MM.1S (cell line): ENCODE measurements at regions not wholly inside any gene's neighbourhood (a gene's known extent, or its start where the extent isn't known, plus 50 kb on each side); places are given as distances from the start of the nearest gene placed in this dataset.

ENCODE experiments used
- DNase-seq: peaks from one replicate; pipeline ENCODE4 v3.0.0-alpha.2; 2015
- H2AFZ ChIP-seq: fragments of 300-600 bp; sonication (generic); 2 replicates; pipeline ENCODE4 v1.6.0; 2016; ENCODE audit warnings: antibody characterized with exemption, low read length
- H3F3A ChIP-seq: fragments of 300-600 bp; sonication (generic); 2 replicates; pipeline ENCODE4 v1.6.1; 2016; ENCODE audit warnings: mild to moderate bottlenecking, antibody characterized with exemption, low read length, moderate library complexity, mixed read lengths; ENCODE audit not compliant: insufficient read depth
- H3K27ac ChIP-seq: fragments of 300-600 bp; sonication (generic); 2 replicates; pipeline ENCODE4 v1.5.1; 2016; ENCODE audit warnings: mild to moderate bottlenecking, low read length
- H3K27me3 ChIP-seq: fragments of 300-600 bp; sonication (generic); replicated peaks from 2 replicates; pipeline ENCODE4 v1.6.0; 2016; ENCODE audit warnings: low read length; ENCODE audit not compliant: insufficient read depth
- H3K36me3 ChIP-seq: fragments of 300-600 bp; sonication (generic); replicated peaks from 2 replicates; pipeline ENCODE4 v1.6.1; 2016; ENCODE audit warnings: mild to moderate bottlenecking, low read length, mixed read lengths; ENCODE audit not compliant: insufficient read depth
- H3K4me1 ChIP-seq: fragments of 300-600 bp; sonication (generic); 2 replicates; pipeline ENCODE4 v1.6.1; 2016; ENCODE audit warnings: low read length, mixed read lengths
- H3K4me2 ChIP-seq: fragments of 300-600 bp; sonication (generic); 2 replicates; pipeline ENCODE4 v1.6.0; 2016; ENCODE audit warnings: low read depth, low read length
- H3K4me3 ChIP-seq: fragments of 300-600 bp; sonication (generic); 2 replicates; pipeline ENCODE4 v1.5.1; 2016; ENCODE audit warnings: low read length, mixed read lengths
- H3K79me2 ChIP-seq: fragments of 300-600 bp; sonication (generic); 2 replicates; pipeline ENCODE4 v1.6.1; 2016; ENCODE audit warnings: mixed run types, low read length, mixed read lengths
- H3K9ac ChIP-seq: fragments of 300-600 bp; sonication (generic); 2 replicates; pipeline ENCODE4 v1.6.1; 2016; ENCODE audit warnings: low read length, mixed read lengths
- H3K9me2 ChIP-seq: fragments of 300-600 bp; sonication (generic); replicated peaks from 2 replicates; pipeline ENCODE4 v1.6.1; 2016; ENCODE audit warnings: mild to moderate bottlenecking, low read length, mixed read lengths; ENCODE audit not compliant: insufficient read depth
- H3K9me3 ChIP-seq: fragments of 300-600 bp; sonication (generic); replicated peaks from 2 replicates; pipeline ENCODE4 v1.6.1; 2016; ENCODE audit warnings: mild to moderate bottlenecking, low read length, mixed read lengths; ENCODE audit not compliant: insufficient read depth
- H4K20me1 ChIP-seq: fragments of 300-600 bp; sonication (generic); 2 replicates; pipeline ENCODE4 v1.6.1; 2016; ENCODE audit warnings: mild to moderate bottlenecking, low read length, moderate library complexity, mixed read lengths; ENCODE audit not compliant: insufficient read depth
- CTCF ChIP-seq: fragments of 300-600 bp; sonication (generic); IDR thresholded peaks from 2 replicates; pipeline ENCODE4 v1.5.1; 2016; ENCODE audit warnings: antibody characterized with exemption, low read length, mixed read lengths
- EZH2 ChIP-seq: fragments of 300-600 bp; sonication (generic); optimal IDR thresholded peaks from 2 replicates; pipeline ENCODE3; 2017; ENCODE audit warnings: low read depth, mild to moderate bottlenecking, antibody characterized with exemption, low read length, mixed read lengths
- EZH2phosphoT487 ChIP-seq: fragments of 300-600 bp; sonication (generic); IDR thresholded peaks from 2 replicates; pipeline ENCODE4 v1.6.1; 2018; ENCODE audit warnings: antibody characterized with exemption, low read length

GRCh38 chr2:5985536-5986385 lies 293.6 kb downstream of the SOX11 start:
- H2AFZ ChIP-seq = no peak overlapping the region
- no peak for TF ChIP-seq EZH2
- no peak for TF ChIP-seq CTCF
- no peak for TF ChIP-seq EZH2phosphoT487
- no peaks in the 10 kb centered on the region for H4K20me1 ChIP-seq
- H3K4me1 ChIP-seq = no peaks in the 10 kb centered on the region
- H3K36me3 ChIP-seq = no peaks in the 10 kb centered on the region
- no peak overlapping the region for H3K27ac ChIP-seq
- H3K27me3 ChIP-seq = no peaks in the 10 kb centered on the region
- no peak for DNase-seq
- H3K79me2 ChIP-seq = no peaks in the 10 kb centered on the region
- H3F3A ChIP-seq = no peaks in the 10 kb centered on the region
- H3K9me3 ChIP-seq = no peaks in the 10 kb centered on the region
- no peaks in the 10 kb centered on the region for H3K9me2 ChIP-seq
- no peak overlapping the region for H3K4me3 ChIP-seq
- no peak overlapping the region for H3K4me2 ChIP-seq
- H3K9ac ChIP-seq = no peak overlapping the region

GRCh38 chr2:5986801-5987787 lies 294.9 kb downstream of the SOX11 start:
- Histone ChIP-seq H4K20me1 (no peaks in the 10 kb centered on the region), H3K4me2 (no peak overlapping the region), H3K27ac (no peak overlapping the region), H3K36me3 (no peaks in the 10 kb centered on the region), H3K27me3 (no peaks in the 10 kb centered on the region), H3K9ac (no peak overlapping the region), H3F3A (no peaks in the 10 kb centered on the region), H3K79me2 (no peaks in the 10 kb centered on the region), H3K4me1 (no peaks in the 10 kb centered on the region), H2AFZ (no peak overlapping the region), H3K4me3 (no peak overlapping the region), H3K9me3 (no peaks in the 10 kb centered on the region), H3K9me2 (no peaks in the 10 kb centered on the region)
- no peak for DNase-seq
- TF ChIP-seq EZH2 (no peak), CTCF (no peak), EZH2phosphoT487 (no peak)

- H4K20me1 ChIP-seq = no peaks in the 10 kb centered on the region
- no peaks in the 10 kb centered on the region for H3K79me2 ChIP-seq
- TF ChIP-seq CTCF = no peak
- no peak for TF ChIP-seq EZH2
- no peak for TF ChIP-seq EZH2phosphoT487
Observed at GRCh38 chr2:5988120-5988519, 295.9 kb downstream of the SOX11 start.

More at GRCh38 chr2:5988120-5988519, 295.9 kb downstream of the SOX11 start:
- no peak for DNase-seq
- H3K36me3 ChIP-seq = no peaks in the 10 kb centered on the region
- no peak overlapping the region for H3K9ac ChIP-seq
- no peaks in the 10 kb centered on the region for H3K9me2 ChIP-seq
- H3K4me1 ChIP-seq = no peaks in the 10 kb centered on the region
- H3K9me3 ChIP-seq = no peaks in the 10 kb centered on the region
- no peak overlapping the region for H3K27ac ChIP-seq
- H2AFZ ChIP-seq = no peak overlapping the region
- H3K27me3 ChIP-seq = no peaks in the 10 kb centered on the region
- H3K4me2 ChIP-seq = no peak overlapping the region
- H3K4me3 ChIP-seq = no peak overlapping the region
- no peaks in the 10 kb centered on the region for H3F3A ChIP-seq
